GM18861 (cell line): ENCODE measurements at regions not wholly inside any gene's neighbourhood (a gene's known extent, or its start where the extent isn't known, plus 50 kb on each side); places are given as distances from the start of the nearest gene placed in this dataset.

Source experiments
- ATAC-seq: cut with Tn5 transposase; IDR thresholded peaks from one replicate; pipeline ENCODE4 v1.9.1; 2021; ENCODE audit not compliant: unreplicated experiment

DNA sequence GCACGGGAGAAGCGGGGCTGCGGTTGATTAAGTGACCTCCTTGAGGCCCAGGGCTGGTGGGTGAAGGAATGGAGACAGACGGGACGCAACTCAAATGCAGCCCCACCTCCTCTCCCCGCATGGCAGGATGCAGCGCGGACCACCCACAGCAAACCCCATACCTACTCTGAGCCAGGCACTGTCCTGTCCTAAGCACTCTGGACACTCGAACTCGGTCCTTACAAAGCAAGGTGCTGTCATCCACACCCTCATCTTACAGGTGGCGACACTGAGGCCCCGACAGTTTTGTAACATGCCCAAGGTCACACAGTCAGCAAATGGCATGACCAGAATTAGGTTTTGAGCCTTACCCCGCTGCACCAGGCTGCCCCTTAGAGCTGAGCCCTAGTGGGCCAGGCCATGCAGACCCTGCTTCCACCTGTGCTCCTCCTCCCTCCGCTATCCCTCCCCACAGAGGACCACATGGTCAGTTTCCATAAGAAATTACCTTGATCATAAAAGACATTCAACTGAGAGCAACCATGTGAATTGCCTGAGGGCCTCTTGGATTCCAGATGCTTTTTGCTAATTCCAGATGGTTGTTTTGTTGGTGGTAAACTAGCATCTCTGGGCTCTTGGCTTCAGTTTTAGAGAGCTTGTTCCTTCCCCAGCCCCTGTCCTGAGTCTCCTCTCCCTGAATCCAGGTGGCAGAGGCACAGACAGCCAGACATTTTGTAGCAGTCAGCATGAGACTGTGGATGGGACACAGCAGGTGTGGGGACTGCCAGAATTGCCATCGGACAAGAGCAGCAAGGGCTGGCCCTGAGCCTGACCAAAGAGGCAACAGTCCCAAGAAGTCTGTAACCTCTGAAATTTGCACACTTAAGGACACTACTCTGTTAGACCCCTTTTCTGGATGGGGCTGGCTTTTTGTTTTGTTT is 171.9 kb upstream of the PMEPA1 start:
- ATAC-seq: no peak

DNA sequence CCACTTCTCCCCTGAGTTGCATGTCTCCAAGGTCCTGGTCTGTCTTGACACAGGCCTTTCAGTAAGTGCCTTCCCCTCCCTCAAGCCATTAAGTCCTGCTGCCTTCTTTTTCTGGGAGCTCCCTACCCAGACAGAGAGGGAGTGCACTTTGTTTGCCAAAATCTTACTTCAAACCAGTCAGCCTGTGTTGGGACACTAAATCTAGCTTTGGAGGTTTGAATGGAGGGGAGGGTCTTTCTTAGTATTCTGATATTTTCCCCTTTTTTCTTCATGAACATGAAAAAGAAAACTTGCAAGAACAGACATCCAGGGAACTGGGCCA is 170.7 kb upstream of the PMEPA1 start:
- ATAC-seq: no peak

DNA sequence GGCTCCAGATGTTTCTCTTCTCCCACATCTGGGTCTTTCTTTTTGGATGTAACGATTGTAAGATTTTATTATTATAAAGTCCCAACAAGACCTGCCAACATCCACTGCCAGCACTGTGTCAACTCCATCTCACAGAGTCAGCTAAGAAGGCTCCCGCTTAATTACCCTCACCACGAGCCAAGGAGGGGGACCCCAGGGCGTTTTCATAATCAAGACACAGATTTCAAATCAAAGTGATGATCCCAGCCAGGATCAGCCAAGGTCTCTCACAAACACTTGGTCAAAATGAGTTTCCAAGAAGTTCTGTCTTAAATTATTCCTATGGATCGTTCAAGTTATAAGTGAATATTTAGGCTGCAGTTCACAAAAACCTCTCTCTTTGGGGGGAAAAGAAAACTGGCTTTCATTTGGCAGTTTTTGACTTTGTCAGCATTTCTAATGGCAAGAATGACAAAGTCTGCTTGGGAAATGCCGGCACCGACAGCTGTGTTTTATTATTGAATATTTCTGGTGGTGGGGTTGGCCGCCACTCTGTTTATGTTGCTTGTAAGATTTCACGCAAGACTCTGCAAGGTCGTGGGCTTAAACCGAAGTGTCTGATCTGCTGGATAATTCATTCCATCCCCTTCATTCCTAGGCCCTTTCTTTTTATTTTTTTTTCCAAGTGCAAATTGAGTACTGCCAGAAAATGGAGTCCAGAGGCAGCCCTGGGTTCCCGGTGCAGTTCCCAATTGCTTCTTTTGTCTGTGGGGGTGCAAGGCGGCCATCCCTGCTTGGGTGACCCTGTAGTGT is 170.2 kb upstream of the PMEPA1 start:
- no peak for ATAC-seq

DNA sequence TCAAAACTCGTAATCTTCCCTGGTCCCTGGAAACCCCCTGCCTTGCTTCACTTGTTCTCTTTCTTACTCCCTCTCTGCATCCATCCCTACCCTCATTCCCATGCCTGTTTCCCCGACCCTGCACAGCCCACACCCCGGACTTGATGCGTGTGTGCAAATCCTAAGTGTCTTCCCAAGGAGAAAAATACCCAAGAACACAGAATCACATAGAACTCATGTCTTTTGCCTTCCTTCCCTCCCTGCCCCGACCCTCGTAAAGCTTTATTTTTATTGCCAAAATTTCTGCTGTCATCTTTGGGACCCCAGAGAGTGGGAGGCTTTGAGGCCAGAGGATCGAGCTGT is 169.6 kb upstream of the PMEPA1 start:
- ATAC-seq: no peak

DNA sequence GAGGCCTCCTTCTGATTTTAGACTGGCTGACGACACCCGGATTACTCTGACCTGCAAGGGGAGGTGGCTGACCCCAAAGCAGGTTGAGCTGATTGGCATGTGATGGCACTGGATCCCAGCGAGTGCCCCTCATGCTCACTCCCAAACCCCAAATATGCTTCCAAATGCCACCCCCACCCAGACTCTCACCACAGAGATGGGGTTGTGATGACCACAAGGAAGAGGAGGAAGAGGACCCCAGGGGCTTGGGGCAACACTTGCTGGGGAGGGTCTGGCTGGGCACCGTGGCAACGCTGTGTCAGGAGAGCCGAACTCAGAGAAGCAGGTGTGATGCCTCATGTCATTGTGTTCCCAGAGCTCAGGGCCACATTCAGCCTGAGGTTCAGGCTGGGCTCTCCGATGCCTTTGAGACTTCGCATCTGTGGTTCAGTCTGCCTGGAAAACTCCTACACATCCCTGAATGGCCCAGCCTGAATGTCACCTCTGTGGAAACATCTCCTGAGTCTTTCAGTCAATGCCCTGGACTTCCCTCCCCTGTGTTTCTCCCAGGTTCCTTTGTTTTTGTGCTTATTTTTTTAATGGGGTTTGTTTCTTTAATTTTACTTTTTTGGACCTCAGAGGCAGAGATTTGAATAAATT is 169.1 kb upstream of the PMEPA1 start:
- no peak for ATAC-seq

DNA sequence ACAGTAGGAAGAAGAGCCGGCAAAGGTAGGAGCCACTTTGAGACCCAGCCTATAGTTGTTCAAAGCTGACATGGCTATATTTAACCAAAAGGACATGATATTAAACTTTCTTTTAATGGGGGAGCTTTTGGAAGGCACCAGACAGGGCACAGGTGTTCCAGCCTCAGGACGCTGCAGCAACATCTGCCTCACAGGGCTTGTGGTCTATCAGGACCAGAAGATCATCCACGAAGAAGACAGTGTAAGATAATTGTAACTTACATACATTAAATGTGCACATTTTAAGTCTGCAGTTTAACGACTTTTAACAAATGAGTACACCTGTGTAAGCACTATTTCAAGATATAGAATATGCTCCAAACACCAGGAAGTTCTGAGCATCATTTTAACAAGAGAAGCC is 168.2 kb upstream of the PMEPA1 start:
- no peak for ATAC-seq

DNA sequence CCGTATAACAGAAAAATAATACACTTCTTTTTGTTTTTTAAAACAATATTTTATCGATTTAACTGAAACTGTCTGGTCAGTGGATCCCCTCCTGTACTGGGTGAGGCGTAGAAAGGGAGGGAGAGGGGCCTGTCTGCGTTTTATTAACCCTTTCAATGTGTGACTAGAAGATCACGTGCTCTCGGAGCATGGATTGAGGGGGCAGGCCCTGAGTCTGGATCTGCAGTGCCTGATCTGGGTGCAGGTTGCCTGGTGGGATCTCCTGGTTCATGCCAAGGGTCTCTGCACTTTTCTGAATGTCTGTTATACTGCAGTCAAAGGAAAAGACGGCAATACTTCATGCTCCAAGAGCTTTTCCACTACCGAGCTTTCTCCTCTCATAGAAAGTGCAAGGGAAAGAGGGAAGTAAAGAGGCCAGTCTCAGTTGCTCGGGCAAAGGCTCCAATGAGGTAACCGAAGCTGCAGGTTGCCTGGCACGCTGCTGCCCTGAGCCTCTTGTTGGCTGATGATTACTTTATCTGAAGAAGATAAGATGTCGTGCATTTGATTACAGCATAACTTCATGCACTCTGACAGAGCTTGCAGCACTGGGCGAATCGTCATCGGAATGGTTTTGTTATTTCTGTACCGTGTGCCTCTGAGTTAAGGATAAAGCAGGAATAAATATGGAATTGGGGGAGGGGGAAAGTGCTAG is 167.5 kb upstream of the PMEPA1 start:
- ATAC-seq: no peak

DNA sequence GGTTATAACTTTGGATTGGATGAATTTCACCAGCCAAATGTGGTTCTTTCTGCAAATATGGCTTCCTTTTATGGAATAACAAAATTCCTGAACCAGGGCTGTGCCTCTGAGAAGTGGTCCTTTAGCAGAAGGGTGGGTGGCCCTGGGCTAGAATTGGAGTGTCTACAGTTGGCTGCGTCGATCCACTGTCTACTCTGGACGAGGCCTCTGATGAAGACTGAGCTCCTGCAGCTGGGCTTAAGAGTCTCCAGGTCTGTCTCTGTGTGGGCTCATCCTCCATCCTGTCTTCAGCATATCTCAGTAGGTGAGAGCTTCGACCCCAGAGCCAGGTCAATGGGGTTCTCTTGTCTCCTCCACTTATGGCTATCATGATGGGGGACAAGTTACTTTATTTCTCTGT is 166.3 kb upstream of the PMEPA1 start:
- no peak for ATAC-seq

DNA sequence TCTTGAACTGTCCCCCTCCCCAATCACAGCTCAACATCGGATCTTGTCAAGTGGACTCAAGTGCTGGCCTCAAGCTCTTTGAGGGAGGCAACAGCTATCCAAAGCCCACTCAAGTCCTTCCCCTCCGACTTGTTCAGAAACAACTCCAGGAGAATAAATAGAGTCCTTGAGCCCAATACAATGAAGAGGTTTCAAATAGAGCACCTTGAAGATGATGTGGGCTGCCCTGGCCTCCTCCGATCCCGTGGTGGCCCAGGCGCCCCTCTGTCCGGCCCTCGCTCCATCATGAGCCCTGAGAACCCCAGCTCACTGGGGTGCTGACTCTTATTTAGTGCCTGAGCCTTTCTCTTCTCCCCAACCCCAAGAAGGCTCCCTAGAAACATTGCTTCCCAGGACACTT is 164.3 kb upstream of the PMEPA1 start:
- ATAC-seq: no peak

DNA sequence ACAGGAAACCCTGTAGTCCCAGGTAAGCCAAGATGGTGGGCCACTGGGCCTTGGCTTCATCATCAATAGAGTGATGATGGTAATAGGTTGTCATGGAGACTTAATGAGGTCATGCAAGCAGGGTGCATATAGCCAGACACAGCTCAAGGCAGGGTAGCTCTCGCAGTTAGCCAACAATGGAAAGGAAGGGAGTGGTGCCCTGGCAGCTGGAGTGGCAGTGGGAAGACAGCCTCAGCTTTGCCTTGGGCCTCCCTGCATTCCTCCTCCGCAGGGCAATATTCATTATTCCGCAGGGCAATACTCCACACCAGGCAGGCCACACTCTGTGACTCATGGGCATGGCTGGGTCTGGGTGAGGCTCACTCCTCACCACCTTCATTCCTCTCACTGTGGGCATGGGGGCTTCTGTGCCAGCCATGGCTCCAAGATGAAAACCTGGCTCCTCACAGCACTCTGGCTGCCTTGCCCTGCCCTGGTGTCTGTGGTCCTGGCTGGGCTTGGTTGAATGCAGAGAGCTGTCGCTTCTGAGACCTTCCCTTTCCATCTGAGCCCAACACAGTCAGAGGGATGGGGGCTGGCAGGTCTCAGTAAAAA is 163.1 kb upstream of the PMEPA1 start:
- ATAC-seq: no peak

DNA sequence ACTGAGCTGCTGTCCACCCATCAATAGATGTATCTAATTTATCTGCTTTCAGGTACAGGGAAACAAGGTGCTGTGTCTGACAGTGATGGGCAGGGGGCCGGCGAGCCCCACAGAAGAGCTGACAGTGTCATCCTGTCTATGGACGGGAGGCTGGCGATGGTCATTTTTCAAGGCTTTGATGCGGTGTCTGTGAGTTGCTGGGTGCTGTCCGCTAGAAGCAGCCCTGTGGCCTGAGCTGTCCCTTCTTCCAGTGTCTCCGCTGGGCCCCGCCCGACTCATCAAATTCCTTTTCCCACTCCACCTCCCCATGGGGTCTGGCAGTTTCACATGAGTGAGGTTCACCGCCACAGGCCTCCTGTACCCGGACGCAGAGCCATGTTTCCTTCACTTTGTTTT is 161.4 kb upstream of the PMEPA1 start:
- ATAC-seq: no peak

DNA sequence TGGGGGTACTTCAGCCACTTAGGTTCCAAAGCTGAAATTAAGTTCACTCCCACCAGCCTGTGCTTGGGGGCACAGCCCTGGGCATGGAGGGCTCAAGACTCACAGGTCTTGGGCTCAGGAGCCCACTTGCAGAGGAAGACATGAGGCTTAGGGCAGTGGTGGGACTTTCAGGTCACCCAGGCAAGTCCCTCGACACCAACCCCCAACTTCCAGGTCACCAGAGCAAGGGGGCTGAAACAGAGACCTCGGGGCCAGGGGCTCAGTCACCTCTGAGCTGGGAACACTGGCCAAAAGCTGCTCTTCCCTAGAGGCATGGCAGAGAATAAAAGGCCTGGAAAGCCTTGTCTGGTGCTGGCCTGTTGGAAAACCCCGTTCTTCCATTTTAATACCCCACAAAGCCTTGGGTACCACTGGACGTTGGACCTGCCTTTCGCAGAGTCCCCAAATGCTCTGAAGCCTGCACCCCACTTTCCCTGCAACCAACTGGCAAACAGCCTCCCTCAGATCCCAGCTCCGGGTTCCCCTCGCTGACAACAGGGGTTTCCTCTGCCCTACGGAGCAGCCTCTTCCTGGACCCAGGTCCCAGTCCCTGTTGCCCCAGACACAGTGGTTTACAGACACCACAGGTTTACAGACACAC is 160.9 kb upstream of the PMEPA1 start:
- ATAC-seq: no peak

DNA sequence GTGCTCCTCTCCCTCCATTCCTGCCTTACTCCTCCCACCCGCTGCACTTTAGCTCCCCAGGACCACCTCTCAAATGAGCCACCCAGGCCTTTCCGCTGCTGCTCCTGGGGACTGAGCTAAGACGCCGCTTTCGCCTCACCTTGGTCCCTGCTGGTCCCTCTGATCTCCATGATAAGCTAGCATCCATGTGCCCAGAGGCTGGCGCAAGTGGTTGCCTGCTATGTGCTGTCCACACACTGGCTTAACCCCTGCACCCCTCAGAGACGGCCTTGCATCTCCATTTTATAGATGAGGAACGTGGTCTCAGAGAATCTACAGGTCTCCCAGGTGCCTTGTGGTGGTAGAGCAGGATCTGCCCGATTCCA is 160.1 kb upstream of the PMEPA1 start:
- ATAC-seq: no peak

DNA sequence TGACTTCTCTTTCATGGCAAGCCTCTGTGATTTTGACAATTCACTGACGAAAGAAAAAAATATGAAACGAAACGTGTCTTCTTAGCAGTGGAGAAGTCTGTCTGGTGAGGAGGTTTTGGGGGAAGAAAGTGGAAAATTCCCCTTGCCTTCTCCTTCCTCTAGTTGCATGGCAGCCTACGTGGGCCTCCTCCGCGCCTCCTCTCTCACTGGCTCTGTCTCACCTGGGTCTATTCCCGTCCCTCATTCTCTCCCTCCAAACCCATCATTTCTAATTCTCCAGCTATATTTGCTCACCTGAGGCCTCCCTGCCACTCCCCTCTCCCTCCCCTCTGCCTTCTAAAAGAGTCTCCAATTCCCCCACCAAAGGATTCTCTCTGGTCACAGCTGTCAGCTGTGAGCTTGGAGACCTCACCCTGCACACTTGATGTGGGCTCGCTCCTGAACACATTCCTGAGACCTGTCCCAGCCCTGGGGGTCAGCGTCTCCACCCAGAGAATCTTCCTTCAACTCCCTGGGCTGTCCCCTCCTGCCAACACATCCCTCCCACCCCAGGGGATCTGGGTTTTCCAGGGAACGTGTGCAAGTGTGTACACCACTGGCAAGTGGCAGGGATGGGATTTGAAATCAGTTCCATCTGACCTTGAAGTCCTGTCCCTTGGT is 159.6 kb upstream of the PMEPA1 start:
- no peak for ATAC-seq

DNA sequence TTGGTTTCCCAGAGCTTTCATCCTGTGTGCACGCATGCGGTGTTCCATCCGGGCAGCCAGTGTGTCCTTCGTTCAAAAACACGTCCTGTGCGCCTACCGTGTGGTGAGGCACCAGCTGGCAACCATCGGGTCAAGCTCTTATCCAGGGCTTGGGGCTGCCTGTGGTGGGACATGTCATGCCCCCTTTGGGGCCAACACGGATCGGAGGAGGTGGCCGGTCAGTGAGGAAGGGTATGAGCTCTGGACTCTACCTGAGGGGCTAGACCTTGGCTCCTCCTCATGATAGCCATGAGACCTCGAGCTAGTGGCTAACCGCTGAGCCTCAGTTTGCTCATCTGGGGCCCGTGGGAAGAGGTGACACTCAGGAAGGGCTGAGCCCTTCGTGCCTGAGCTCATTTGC is 158.5 kb upstream of the PMEPA1 start:
- ATAC-seq: no peak

DNA sequence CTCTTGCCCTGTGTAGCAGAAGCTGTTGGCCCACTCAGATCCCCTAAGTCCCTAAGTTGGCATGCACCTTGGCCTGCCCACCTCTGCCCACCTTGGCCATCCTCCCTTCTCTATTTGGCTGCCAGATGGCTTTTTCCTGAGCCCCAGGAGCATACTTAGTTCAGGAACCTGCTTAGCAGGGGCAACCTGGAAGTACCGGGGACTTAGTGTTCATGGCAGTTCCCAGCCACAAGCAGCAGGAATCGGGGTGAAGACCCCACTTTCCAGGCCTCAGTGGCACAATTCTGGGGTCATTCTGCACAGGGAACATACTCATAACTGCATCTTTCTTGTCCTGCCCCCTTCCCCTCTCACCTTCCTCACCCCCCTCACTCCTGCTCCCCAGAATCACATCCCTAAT is 158.0 kb upstream of the PMEPA1 start:
- ATAC-seq: no peak

DNA sequence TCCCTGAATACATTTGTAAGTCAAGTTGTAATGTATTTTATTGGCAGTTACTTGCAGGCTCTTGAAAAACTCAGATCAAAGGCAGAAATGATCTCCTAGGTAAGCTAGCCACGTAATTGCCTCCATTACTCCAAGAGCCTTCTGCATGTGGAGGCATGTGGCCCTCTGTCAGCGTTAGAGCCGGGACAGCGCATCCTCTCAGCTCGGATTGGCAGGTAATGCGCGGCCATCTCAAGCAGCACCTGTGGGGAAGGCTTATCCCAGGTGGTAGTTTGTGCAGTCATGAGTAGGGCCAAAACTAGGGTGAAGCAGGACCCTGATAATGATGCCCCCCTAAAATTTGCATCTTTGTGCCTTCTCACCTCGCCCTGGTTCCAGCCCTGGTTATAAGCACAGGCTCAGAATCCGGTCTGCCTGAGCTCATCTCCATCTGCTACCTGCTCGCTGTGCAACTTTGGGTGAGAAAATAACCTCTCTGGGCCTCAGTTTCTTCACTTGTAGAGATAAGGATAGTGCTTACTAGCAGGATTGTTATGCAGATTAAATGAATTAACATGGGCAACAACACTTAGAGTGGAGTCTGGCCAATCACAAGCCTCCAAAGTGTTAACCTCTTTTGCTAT is 157.5 kb upstream of the PMEPA1 start:
- ATAC-seq: no peak

DNA sequence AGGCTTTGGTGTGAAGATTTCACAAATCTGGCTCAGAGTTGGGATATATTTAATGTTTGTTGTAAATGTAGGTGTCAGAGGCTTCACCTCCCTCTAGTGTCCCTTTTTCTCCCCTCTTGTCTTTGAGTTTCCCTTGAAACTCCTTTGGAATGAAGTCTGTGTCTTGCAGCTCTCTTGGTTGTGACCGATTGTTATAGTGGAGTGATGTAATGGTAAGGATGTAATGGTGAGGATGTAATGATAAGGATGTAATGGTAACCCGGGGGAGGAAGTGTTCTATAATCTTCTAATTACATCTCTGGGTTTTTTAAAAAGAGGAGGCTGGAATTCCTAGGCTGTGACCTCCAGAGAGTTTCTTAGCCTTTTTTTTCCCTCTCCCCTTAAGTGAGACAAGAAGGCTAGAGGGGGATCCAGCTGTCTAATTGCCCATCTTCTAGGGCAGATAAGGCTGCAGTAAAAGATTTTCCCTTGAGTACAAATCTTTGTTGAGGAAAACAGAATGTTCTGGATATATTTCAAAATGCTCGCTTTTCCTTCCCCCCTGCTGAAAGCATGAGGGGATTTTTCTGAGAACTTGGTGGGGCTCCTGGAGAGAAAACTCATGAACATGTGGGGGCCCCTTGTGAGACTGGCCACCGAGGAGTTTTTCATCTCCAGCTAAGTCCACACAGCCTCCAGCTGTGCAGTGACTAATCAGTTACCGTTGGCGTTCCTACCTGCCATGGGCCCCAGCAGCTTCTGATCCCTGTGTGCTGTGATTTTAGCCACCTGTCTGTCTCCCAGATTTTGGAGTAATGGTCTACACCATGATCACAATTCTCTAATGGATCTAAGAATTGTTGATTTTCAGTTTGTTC is 156.7 kb upstream of the PMEPA1 start:
- no peak for ATAC-seq

DNA sequence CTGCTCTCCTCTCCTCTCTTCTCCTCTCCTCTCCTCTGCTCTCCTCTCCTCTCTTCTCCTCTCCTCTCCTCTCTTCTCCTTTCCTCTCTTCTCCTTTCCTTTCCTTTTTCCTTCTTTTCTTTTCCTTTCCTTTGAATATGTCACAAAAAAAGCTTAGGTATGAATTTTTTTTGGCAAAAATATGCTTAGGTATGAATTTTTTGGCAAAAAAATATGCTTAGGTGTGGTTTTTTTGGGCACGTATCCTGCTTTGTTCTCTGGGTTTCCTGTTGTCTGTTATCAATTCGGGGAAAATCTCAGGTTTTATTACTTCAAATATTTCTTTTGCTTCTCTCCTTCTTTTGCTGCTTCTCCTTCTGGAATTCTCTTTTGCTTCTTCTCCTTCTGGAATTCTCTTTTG is 155.5 kb upstream of the PMEPA1 start:
- ATAC-seq: no peak
